B cell (primary cell): ENCODE measurements at regions not wholly inside any gene's neighbourhood (a gene's known extent, or its start where the extent isn't known, plus 50 kb on each side); places are given as distances from the start of the nearest gene placed in this dataset.

Experiments
- ATAC-seq: fragments of 200-7000 bp; cut with Tn5 transposase; one replicate; pipeline ENCODE4 v1.10.0; 2021; ENCODE audit warnings: low read depth, mild to moderate bottlenecking, moderate number of reproducible peaks, moderate library complexity
- CTCF ChIA-PET: fragments of 350-600 bp; sonication (Branson Sonifier 250); formaldehyde crosslinking; loops from one replicate; lab custom pipeline; 2021; ENCODE audit warnings: antibody characterized with exemption, inconsistent platforms; lab: Charles Lee
- POLR2A ChIA-PET: fragments of 350-600 bp; sonication (Branson Sonifier 250); formaldehyde crosslinking; loops from one replicate; lab custom pipeline; 2021; ENCODE audit warnings: antibody characterized with exemption; lab: Charles Lee
- DNase-seq: peaks from one replicate; pipeline ENCODE4 v3.0.0; 2013
- H2AFZ ChIP-seq: 2 replicates; pipeline ENCODE4 v1.6.1; 2012; ENCODE audit warnings: mild to moderate bottlenecking, low read depth, low read length; ENCODE audit not compliant: insufficient read depth, poor library complexity, severe bottlenecking
- H3K27ac ChIP-seq, 2 donors: 1 replicate in 1 of 2; 2 replicates in 1 of 2; pipeline ENCODE4 v1.5.1; 2012 to 2013; ENCODE audit warnings: low read length in 2 of 2, mild to moderate bottlenecking in 2 of 2, moderate library complexity in 1 of 2
- H3K27me3 ChIP-seq, 4 experiments: fragments of 200-600 bp in 1 of 4; sonication (generic) in 1 of 4; replicated peaks in 1 of 4; 1 replicate in 2 of 4; 2 replicates in 2 of 4; pipeline versions ENCODE4 v1.6.1 to v1.7.0; 2013 to 2016; ENCODE audit warnings: low read length in 3 of 4, mild to moderate bottlenecking in 2 of 4, mixed read lengths in 1 of 4, moderate library complexity in 1 of 4; ENCODE audit not compliant: insufficient read depth in 4 of 4, control insufficient read depth in 3 of 4; ENCODE audit errors: control extremely low read depth in 1 of 4
- H3K36me3 ChIP-seq, 2 experiments: replicated peaks in 1 of 2; 1 replicate in 1 of 2; 2 replicates in 1 of 2; pipeline versions ENCODE4 v1.6.1 to v1.7.1; 2013; ENCODE audit warnings: low read length in 1 of 2; ENCODE audit not compliant: insufficient read depth in 2 of 2, control insufficient read depth in 1 of 2; ENCODE audit errors: control extremely low read depth in 1 of 2, extremely low read depth in 1 of 2
- H3K4me1 ChIP-seq, 2 donors: fragments of 200-600 bp in 1 of 2; sonication (generic) in 1 of 2; 1 replicate in 1 of 2; 2 replicates in 1 of 2; pipeline versions ENCODE4 v1.5.1 to v1.6.1; 2013 to 2017; ENCODE audit warnings: low read length in 2 of 2; ENCODE audit not compliant: control insufficient read depth in 2 of 2, insufficient read depth in 2 of 2
- H3K4me2 ChIP-seq: replicated peaks from 2 replicates; pipeline ENCODE3; 2012; ENCODE audit warnings: mild to moderate bottlenecking, low read depth, low read length; ENCODE audit not compliant: poor library complexity, severe bottlenecking
- H3K4me3 ChIP-seq, 5 experiments: fragments of 200-600 bp in 1 of 5; sonication (generic) in 1 of 5; 1 replicate in 3 of 5; 2 replicates in 2 of 5; pipeline versions ENCODE4 v1.5.1 to v1.7.0; 2011 to 2016; ENCODE audit warnings: low read length in 4 of 5, mild to moderate bottlenecking in 4 of 5, low read depth in 2 of 5, control low read depth in 1 of 5, moderate library complexity in 1 of 5; ENCODE audit not compliant: insufficient read depth in 1 of 5; ENCODE audit errors: control extremely low read depth in 1 of 5, extremely low read depth in 1 of 5
- H3K79me2 ChIP-seq: fragments of 200-600 bp; sonication (generic); one replicate; pipeline ENCODE4 v1.6.0; 2016; ENCODE audit warnings: low read length; ENCODE audit not compliant: control insufficient read depth, insufficient read depth
- H3K9ac ChIP-seq: fragments of 200-600 bp; sonication (generic); 2 replicates; pipeline ENCODE4 v1.6.1; 2017; ENCODE audit warnings: mild to moderate bottlenecking, low read length, moderate library complexity
- H3K9me3 ChIP-seq, 3 donors: one replicate each; pipeline versions ENCODE4 v1.6.1 to v1.7.1; 2013; ENCODE audit warnings: low read length in 2 of 3; ENCODE audit not compliant: control insufficient read depth in 2 of 3, insufficient read depth in 1 of 3; ENCODE audit errors: control extremely low read depth in 1 of 3
- H4K20me1 ChIP-seq: 2 replicates; pipeline ENCODE4 v1.6.0; 2012; ENCODE audit warnings: mild to moderate bottlenecking, low read length; ENCODE audit not compliant: insufficient read depth, control insufficient read depth, poor library complexity, severe bottlenecking
- H3K27ac Mint-ChIP-seq: one replicate; pipeline ENCODE4 v1.8.0; 2021; ENCODE audit warnings: mixed read lengths
- H3K27me3 Mint-ChIP-seq: one replicate; pipeline ENCODE4 v1.8.0; 2021; ENCODE audit warnings: mixed read lengths
- H3K4me1 Mint-ChIP-seq: one replicate; pipeline ENCODE4 v1.8.0; 2021; ENCODE audit warnings: mixed read lengths
- H3K4me3 Mint-ChIP-seq: one replicate; pipeline ENCODE4 v1.8.0; 2021; ENCODE audit warnings: mixed read lengths
- H3K9me3 Mint-ChIP-seq: one replicate; pipeline ENCODE4 v1.8.0; 2022; ENCODE audit warnings: mixed read lengths; ENCODE audit not compliant: insufficient read depth
- CTCF ChIP-seq: fragments of 200-600 bp; IDR thresholded peaks from one replicate; pipeline ENCODE4 v1.8.0; 2022; ENCODE audit warnings: antibody characterized with exemption, mild to moderate bottlenecking
- EZH2 ChIP-seq: IDR thresholded peaks from 2 replicates; pipeline ENCODE4 v1.6.1; 2012; ENCODE audit warnings: borderline replicate concordance, low read depth, mild to moderate bottlenecking, moderate library complexity, low read length; ENCODE audit not compliant: insufficient read depth, poor library complexity, severe bottlenecking
- WGBS: methylation state at CpG from one replicate; pipeline ENCODE4 v1.1.5; 2013; ENCODE audit warnings: missing lambda C conversion rate; ENCODE audit not compliant: insufficient coverage; 5-methylcytosine and 5-hydroxymethylcytosine counted together
- intact Hi-C: fragments of 100-400 bp; cut with micrococcal nuclease; formaldehyde crosslinking; loops from one replicate; pipeline ENCODE4 v1.10.0; 2022

- H3K79me2 ChIP-seq: no peaks in the 10 kb centered on the region
- CTCF ChIA-PET: no interaction called here
- no peak overlapping the region for H3K4me2 ChIP-seq
- no CpG with 5 or more reads among the region's 4 CpGs for WGBS
- POLR2A ChIA-PET: no interaction called here
- H3K4me1 ChIP-seq: no peaks in the 10 kb centered on the region
- no peak overlapping the region for H3K4me3 ChIP-seq
- H3K36me3 ChIP-seq: no peaks in the 10 kb centered on the region
- Mint-ChIP-seq H3K27me3 (no peaks in the 10 kb centered on the region), H3K4me3 (no peak overlapping the region), H3K4me1 (no peaks in the 10 kb centered on the region), H3K27ac (no peak overlapping the region), H3K9me3 (no peaks in the 10 kb centered on the region)
- TF ChIP-seq CTCF: no peak
- no peak for TF ChIP-seq EZH2
- H3K9ac ChIP-seq: no peak overlapping the region
- DNase-seq (no peak), ATAC-seq (no peak)
- no peak overlapping the region for H2AFZ ChIP-seq
- H4K20me1 ChIP-seq: no peaks in the 10 kb centered on the region
- intact Hi-C loops: no loop called here
- H3K27ac ChIP-seq: no peak overlapping the region
- H3K9me3 ChIP-seq: no peaks in the 10 kb centered on the region
- no peaks in the 10 kb centered on the region for H3K27me3 ChIP-seq
Measured at GRCh38 chr3:144548346-144548745, 576.7 kb downstream of the DIPK2A start.

- H3K27me3 ChIP-seq: no peaks in the 10 kb centered on the region
- WGBS: no CpG with 5 or more reads among the region's 1 CpG
- no peaks in the 10 kb centered on the region for H3K36me3 ChIP-seq
- H3K79me2 ChIP-seq: no peaks in the 10 kb centered on the region
- no peak overlapping the region for H3K4me2 ChIP-seq
- ATAC-seq (no peak), DNase-seq (no peak)
- H3K4me3 ChIP-seq: no peak overlapping the region
- intact Hi-C loops: no loop called here
- ChIA-PET CTCF (no interaction called here), POLR2A (no interaction called here)
- no peaks in the 10 kb centered on the region for H4K20me1 ChIP-seq
- no peak overlapping the region for H3K4me3 Mint-ChIP-seq
- no peaks in the 10 kb centered on the region for H3K4me1 ChIP-seq
- H3K27ac ChIP-seq: no peak overlapping the region
- no peaks in the 10 kb centered on the region for H3K27me3 Mint-ChIP-seq
- H3K9me3 ChIP-seq: no peaks in the 10 kb centered on the region
- no peaks in the 10 kb centered on the region for H3K9me3 Mint-ChIP-seq
- H3K4me1 Mint-ChIP-seq: no peaks in the 10 kb centered on the region
- TF ChIP-seq EZH2 (no peak), CTCF (no peak)
- no peak overlapping the region for H3K9ac ChIP-seq
- no peak overlapping the region for H2AFZ ChIP-seq
- no peak overlapping the region for H3K27ac Mint-ChIP-seq
Measured at GRCh38 chr3:144549166-144549565, 577.5 kb downstream of the DIPK2A start.
